IgD-negative memory B cell (primary cell): ENCODE measurements at regions not wholly inside any gene's neighbourhood (a gene's known extent, or its start where the extent isn't known, plus 50 kb on each side); places are given as distances from the start of the nearest gene placed in this dataset.
"Not testable (repeated sequence)": the region's sequence is repeated elsewhere in the genome, so short reads cannot be mapped to it uniquely, and the experiment has no call there.

Experiments
- H3K27ac Mint-ChIP-seq, 3 donors: one replicate each; pipeline ENCODE4 v1.8.0; 2020 to 2022; ENCODE audit warnings: mild to moderate bottlenecking in 3 of 3, mixed read lengths in 3 of 3, moderate library complexity in 1 of 3
- H3K27me3 Mint-ChIP-seq: one replicate; pipeline ENCODE4 v1.8.0; 2021; ENCODE audit warnings: mixed read lengths
- H3K36me3 Mint-ChIP-seq: one replicate; pipeline ENCODE4 v1.8.0; 2020; ENCODE audit warnings: mild to moderate bottlenecking, mixed read lengths
- H3K4me1 Mint-ChIP-seq, 3 donors: one replicate each; pipeline ENCODE4 v1.8.0; 2020 to 2022; ENCODE audit warnings: mixed read lengths in 3 of 3, mild to moderate bottlenecking in 1 of 3
- H3K4me3 Mint-ChIP-seq, 4 donors: one replicate each; pipeline ENCODE4 v1.8.0; 2020 to 2022; ENCODE audit warnings: mild to moderate bottlenecking in 4 of 4, mixed read lengths in 4 of 4, moderate library complexity in 3 of 4
- H3K9me3 Mint-ChIP-seq, 3 donors: one replicate each; pipeline ENCODE4 v1.8.0; 2020 to 2021; ENCODE audit warnings: mixed read lengths in 3 of 3, mild to moderate bottlenecking in 1 of 3

- not testable (repeated sequence) for H3K27ac Mint-ChIP-seq, H3K9me3 Mint-ChIP-seq, H3K4me1 Mint-ChIP-seq, H3K4me3 Mint-ChIP-seq, H3K36me3 Mint-ChIP-seq, H3K27me3 Mint-ChIP-seq
These were observed 165.7 kb downstream of the SPATA31A6 start for GRCh38 chr9:42349181-42349580.

- H3K4me1 Mint-ChIP-seq, H3K36me3 Mint-ChIP-seq, H3K4me3 Mint-ChIP-seq, H3K27ac Mint-ChIP-seq, H3K9me3 Mint-ChIP-seq, H3K27me3 Mint-ChIP-seq: not testable (repeated sequence)
These were observed 167.0 kb downstream of the SPATA31A6 start for GRCh38 chr9:42350412-42350811.

- H3K4me3 Mint-ChIP-seq, result peak overlapping the region in 3 of 4 donors; percentile 35 to 67 (median 37)
- not testable (repeated sequence) for H3K27ac Mint-ChIP-seq, H3K27me3 Mint-ChIP-seq, H3K4me1 Mint-ChIP-seq, H3K9me3 Mint-ChIP-seq, H3K36me3 Mint-ChIP-seq
These were observed 174.3 kb downstream of the SPATA31A6 start for GRCh38 chr9:42357604-42358373.

GRCh38 chr9:42358626-42359247 lies 175.3 kb downstream of the SPATA31A6 start:
- H3K36me3 Mint-ChIP-seq, H3K27me3 Mint-ChIP-seq, H3K27ac Mint-ChIP-seq: not testable (repeated sequence)

GRCh38 chr9:42364410-42365243 lies 181.2 kb downstream of the SPATA31A6 start:
- not testable (repeated sequence) for H3K4me1 Mint-ChIP-seq, H3K27me3 Mint-ChIP-seq, H3K27ac Mint-ChIP-seq, H3K36me3 Mint-ChIP-seq, H3K9me3 Mint-ChIP-seq, H3K4me3 Mint-ChIP-seq

More at GRCh38 chr9:42358626-42359247, 175.3 kb downstream of the SPATA31A6 start:
- H3K4me1 Mint-ChIP-seq, H3K9me3 Mint-ChIP-seq: not testable (repeated sequence)
- H3K4me3 Mint-ChIP-seq, result peak overlapping the region in 1 of 4 donors; percentile 29

GRCh38 chr9:42365244-42365945 lies 181.9 kb downstream of the SPATA31A6 start:
- not testable (repeated sequence) for H3K4me1 Mint-ChIP-seq, H3K27ac Mint-ChIP-seq, H3K27me3 Mint-ChIP-seq, H3K9me3 Mint-ChIP-seq, H3K4me3 Mint-ChIP-seq, H3K36me3 Mint-ChIP-seq

GRCh38 chr9:42368279-42368881 lies 184.9 kb downstream of the SPATA31A6 start:
- not testable (repeated sequence) for H3K9me3 Mint-ChIP-seq, H3K27ac Mint-ChIP-seq, H3K4me3 Mint-ChIP-seq, H3K4me1 Mint-ChIP-seq, H3K27me3 Mint-ChIP-seq, H3K36me3 Mint-ChIP-seq

GRCh38 chr9:42370172-42370571 lies 186.7 kb downstream of the SPATA31A6 start:
- H3K36me3 Mint-ChIP-seq, H3K4me1 Mint-ChIP-seq, H3K27me3 Mint-ChIP-seq, H3K4me3 Mint-ChIP-seq, H3K9me3 Mint-ChIP-seq, H3K27ac Mint-ChIP-seq: not testable (repeated sequence)

GRCh38 chr9:42371417-42371816 lies 188.0 kb downstream of the SPATA31A6 start:
- H3K9me3 Mint-ChIP-seq, H3K36me3 Mint-ChIP-seq, H3K27me3 Mint-ChIP-seq, H3K27ac Mint-ChIP-seq, H3K4me3 Mint-ChIP-seq, H3K4me1 Mint-ChIP-seq: not testable (repeated sequence)

- H3K9me3 Mint-ChIP-seq, H3K4me3 Mint-ChIP-seq, H3K27ac Mint-ChIP-seq, H3K36me3 Mint-ChIP-seq, H3K4me1 Mint-ChIP-seq, H3K27me3 Mint-ChIP-seq: not testable (repeated sequence)
These were observed 194.3 kb downstream of the SPATA31A6 start for GRCh38 chr9:42377530-42378417.

GRCh38 chr9:42378418-42378815 lies 195.0 kb downstream of the SPATA31A6 start:
- no peak overlapping the region for H3K4me3 Mint-ChIP-seq
- H3K4me1 Mint-ChIP-seq, result peaks cover 0 to 2% (median 0%) of the 10 kb centered on the region in 3 donors
- no peaks in the 10 kb centered on the region for H3K27me3 Mint-ChIP-seq
- H3K36me3 Mint-ChIP-seq, result no peaks in the 10 kb centered on the region
- peaks cover 4 to 9% (median 5%) of the 10 kb centered on the region in 3 donors for H3K9me3 Mint-ChIP-seq
- H3K27ac Mint-ChIP-seq, result no peak overlapping the region

- not testable (repeated sequence) for H3K36me3 Mint-ChIP-seq, H3K9me3 Mint-ChIP-seq, H3K27ac Mint-ChIP-seq, H3K4me1 Mint-ChIP-seq, H3K27me3 Mint-ChIP-seq, H3K4me3 Mint-ChIP-seq
These were observed 196.1 kb downstream of the SPATA31A6 start for GRCh38 chr9:42379602-42380001.

- H3K4me3 Mint-ChIP-seq, H3K27ac Mint-ChIP-seq, H3K4me1 Mint-ChIP-seq, H3K36me3 Mint-ChIP-seq, H3K27me3 Mint-ChIP-seq, H3K9me3 Mint-ChIP-seq: not testable (repeated sequence)
These were observed 201.1 kb downstream of the SPATA31A6 start for GRCh38 chr9:42384585-42384984.

GRCh38 chr9:42385574-42386120 lies 202.2 kb downstream of the SPATA31A6 start:
- not testable (repeated sequence) for H3K36me3 Mint-ChIP-seq, H3K27ac Mint-ChIP-seq, H3K4me1 Mint-ChIP-seq, H3K9me3 Mint-ChIP-seq, H3K27me3 Mint-ChIP-seq
- H3K4me3 Mint-ChIP-seq, result peak overlapping the region in 1 of 4 donors; percentile 65
